ENCODE measurements at regions not wholly inside any gene's neighbourhood (a gene's known extent, or its start where the extent isn't known, plus 50 kb on each side); places are given as distances from the start of the nearest gene placed in this dataset.
"Not testable (repeated sequence)": the region's sequence is repeated elsewhere in the genome, so short reads cannot be mapped to it uniquely, and the experiment has no call there.

- peak; percentile 70 for DNase-seq (ENCODE audit: low spot score)
These were observed 57.7 kb downstream of the RAD51AP2 start for GRCh38 chr2:17460371-17461086.

GRCh38 chr2:17455343-17455742 is 62.9 kb downstream of the RAD51AP2 start:
- DNase-seq (ENCODE audit: low spot score), result no peak

- not testable (repeated sequence) for DNase-seq (ENCODE audit: low spot score)
These were observed 72.0 kb downstream of the RAD51AP2 start for GRCh38 chr2:17446191-17446590.

GRCh38 chr2:17445744-17446143 is 72.5 kb downstream of the RAD51AP2 start:
- no peak for DNase-seq (ENCODE audit: low spot score)

GRCh38 chr2:17442334-17442733 is 75.9 kb downstream of the RAD51AP2 start:
- DNase-seq (ENCODE audit: low spot score), result no peak

GRCh38 chr2:17441790-17442189 is 76.5 kb downstream of the RAD51AP2 start:
- no peak for DNase-seq (ENCODE audit: low spot score)

- DNase-seq (ENCODE audit: low spot score), result no peak
These were observed 77.0 kb downstream of the RAD51AP2 start for GRCh38 chr2:17441055-17441771.

- DNase-seq (ENCODE audit: low spot score), result no peak
These were observed 87.9 kb downstream of the RAD51AP2 start for GRCh38 chr2:17430326-17430725.

GRCh38 chr2:17429130-17429529 is 89.1 kb downstream of the RAD51AP2 start:
- DNase-seq (ENCODE audit: low spot score), result peak; percentile 32

- DNase-seq (ENCODE audit: low spot score), result no peak
These were observed 90.8 kb downstream of the RAD51AP2 start for GRCh38 chr2:17427401-17427800.

GRCh38 chr2:17426743-17427142 is 91.5 kb downstream of the RAD51AP2 start:
- peak; percentile 45 for DNase-seq (ENCODE audit: low spot score)

- no peak for DNase-seq (ENCODE audit: low spot score)
These were observed 96.2 kb downstream of the RAD51AP2 start for GRCh38 chr2:17422061-17422460.

GRCh38 chr2:17416884-17417391 is 101.3 kb downstream of the RAD51AP2 start:
- DNase-seq (ENCODE audit: low spot score), result no peak

GRCh38 chr2:17413036-17413435 is 105.2 kb downstream of the RAD51AP2 start:
- no peak for DNase-seq (ENCODE audit: low spot score)

- DNase-seq (ENCODE audit: low spot score), result no peak
These were observed 117.1 kb downstream of the RAD51AP2 start for GRCh38 chr2:17401096-17401495.

- no peak for DNase-seq (ENCODE audit: low spot score)
These were observed 119.5 kb downstream of the RAD51AP2 start for GRCh38 chr2:17398770-17399169.

GRCh38 chr2:17388798-17389197 is 129.4 kb downstream of the RAD51AP2 start:
- no peak for DNase-seq (ENCODE audit: low spot score)

GRCh38 chr2:17387591-17387990 is 130.6 kb downstream of the RAD51AP2 start:
- DNase-seq (ENCODE audit: low spot score), result no peak

GRCh38 chr2:17386771-17387170 is 131.5 kb downstream of the RAD51AP2 start:
- no peak for DNase-seq (ENCODE audit: low spot score)

- DNase-seq (ENCODE audit: low spot score), result no peak
These were observed 138.2 kb downstream of the RAD51AP2 start for GRCh38 chr2:17380003-17380402.

GRCh38 chr2:17375262-17375661 is 143.0 kb downstream of the RAD51AP2 start:
- no peak for DNase-seq (ENCODE audit: low spot score)

- DNase-seq (ENCODE audit: low spot score), result no peak
These were observed 144.5 kb downstream of the RAD51AP2 start for GRCh38 chr2:17373741-17374140.

GRCh38 chr2:17373041-17373440 is 145.2 kb downstream of the RAD51AP2 start:
- DNase-seq (ENCODE audit: low spot score), result no peak
